ENCODE measurements at regions not wholly inside any gene's neighbourhood (a gene's known extent, or its start where the extent isn't known, plus 50 kb on each side); places are given as distances from the start of the nearest gene placed in this dataset.

GRCh38 chr4:111633663-111634266 is 511.5 kb upstream of the FAM241A start:
- TF ChIP-seq ZNF274 (IDR thresholded peaks at IDR 0.05; ENCODE audit: low read depth, low read length) (no peak), SUZ12 (IDR thresholded peaks at IDR 0.05; ENCODE audit: extremely low read depth, insufficient read depth, insufficient read length) (no peak), YY1 (IDR thresholded peaks at IDR 0.05; ENCODE audit: insufficient read depth, insufficient read length) (no peak)

All from NT2/D1 (cell line).